NT2/D1 (cell line): ENCODE measurements at regions not wholly inside any gene's neighbourhood (a gene's known extent, or its start where the extent isn't known, plus 50 kb on each side); places are given as distances from the start of the nearest gene placed in this dataset.

Experiments used
- DNase-seq: peaks from one replicate; pipeline ENCODE4 v3.0.0-alpha.2; 2011; ENCODE audit warnings: low read depth, low spot score
- H3K27me3 ChIP-seq: 2 replicates; pipeline ENCODE4 v1.6.0; 2011; ENCODE audit warnings: mild to moderate bottlenecking; ENCODE audit not compliant: insufficient read length, insufficient read depth
- H3K36me3 ChIP-seq: 2 replicates; pipeline ENCODE4 v1.6.1; 2011; ENCODE audit warnings: mild to moderate bottlenecking, low read length, mixed read lengths; ENCODE audit not compliant: insufficient read depth, insufficient read length
- H3K4me1 ChIP-seq: 2 replicates; pipeline ENCODE4 v1.5.1; 2011; ENCODE audit not compliant: insufficient read depth, insufficient read length
- H3K4me3 ChIP-seq: 2 replicates; pipeline ENCODE4 v1.5.1; 2011; ENCODE audit warnings: low read depth; ENCODE audit not compliant: insufficient read length
- H3K9ac ChIP-seq: 2 replicates; pipeline ENCODE4 v1.6.0; 2011; ENCODE audit warnings: low read depth; ENCODE audit not compliant: insufficient read length
- H3K9me3 ChIP-seq: 2 replicates; pipeline ENCODE4 v1.5.1; 2011; ENCODE audit warnings: mild to moderate bottlenecking, low read length; ENCODE audit not compliant: insufficient read depth
- SUZ12 ChIP-seq: IDR thresholded peaks from 2 replicates; pipeline ENCODE4 v1.6.1; 2011; ENCODE audit not compliant: insufficient read length, insufficient read depth; ENCODE audit errors: extremely low read depth
- YY1 ChIP-seq: IDR thresholded peaks from 2 replicates; pipeline ENCODE4 v1.6.1; 2011; ENCODE audit not compliant: insufficient read length, insufficient read depth
- ZNF274 ChIP-seq: IDR thresholded peaks from 2 replicates; pipeline ENCODE4 v1.6.1; 2011; ENCODE audit warnings: mild to moderate bottlenecking, low read depth, low read length

DNA sequence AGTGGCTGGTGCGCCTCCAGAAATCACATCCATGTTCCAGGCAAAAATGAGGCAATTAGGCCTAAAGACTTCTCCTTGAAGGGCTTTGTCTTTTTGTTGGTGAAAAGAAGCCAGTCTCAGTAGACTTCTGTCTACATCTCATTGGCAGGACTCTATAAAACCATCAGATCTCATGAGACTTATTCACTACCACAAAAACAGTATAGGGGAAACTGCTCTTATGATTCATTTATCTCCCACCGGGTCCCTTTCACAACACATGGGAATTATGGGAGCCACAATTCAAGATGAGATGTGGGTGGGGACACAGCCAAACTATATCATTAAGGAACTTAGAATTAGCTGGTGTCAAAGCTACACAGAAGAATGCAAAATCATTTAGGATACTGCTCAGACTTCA, 77.7 kb upstream of the SNX2 start:
- Histone ChIP-seq H3K27me3 (no peaks in the 10 kb centered on the region), H3K4me1 (no peaks in the 10 kb centered on the region), H3K9me3 (no peaks in the 10 kb centered on the region), H3K4me3 (no peak overlapping the region), H3K36me3 (no peaks in the 10 kb centered on the region), H3K9ac (no peak overlapping the region)
- TF ChIP-seq SUZ12 (no peak), ZNF274 (no peak), YY1 (no peak)
- DNase-seq = no peak

GRCh38 chr5:122699201-122699600, 75.7 kb upstream of the SNX2 start:
- no peaks in the 10 kb centered on the region for H3K9me3 ChIP-seq
- H3K9ac ChIP-seq = no peak overlapping the region
- H3K36me3 ChIP-seq = no peaks in the 10 kb centered on the region
- no peak overlapping the region for H3K4me3 ChIP-seq
- H3K4me1 ChIP-seq = no peaks in the 10 kb centered on the region
- DNase-seq = no peak
- no peak for TF ChIP-seq YY1
- TF ChIP-seq SUZ12 = no peak
- no peak for TF ChIP-seq ZNF274
- H3K27me3 ChIP-seq = no peaks in the 10 kb centered on the region

DNA sequence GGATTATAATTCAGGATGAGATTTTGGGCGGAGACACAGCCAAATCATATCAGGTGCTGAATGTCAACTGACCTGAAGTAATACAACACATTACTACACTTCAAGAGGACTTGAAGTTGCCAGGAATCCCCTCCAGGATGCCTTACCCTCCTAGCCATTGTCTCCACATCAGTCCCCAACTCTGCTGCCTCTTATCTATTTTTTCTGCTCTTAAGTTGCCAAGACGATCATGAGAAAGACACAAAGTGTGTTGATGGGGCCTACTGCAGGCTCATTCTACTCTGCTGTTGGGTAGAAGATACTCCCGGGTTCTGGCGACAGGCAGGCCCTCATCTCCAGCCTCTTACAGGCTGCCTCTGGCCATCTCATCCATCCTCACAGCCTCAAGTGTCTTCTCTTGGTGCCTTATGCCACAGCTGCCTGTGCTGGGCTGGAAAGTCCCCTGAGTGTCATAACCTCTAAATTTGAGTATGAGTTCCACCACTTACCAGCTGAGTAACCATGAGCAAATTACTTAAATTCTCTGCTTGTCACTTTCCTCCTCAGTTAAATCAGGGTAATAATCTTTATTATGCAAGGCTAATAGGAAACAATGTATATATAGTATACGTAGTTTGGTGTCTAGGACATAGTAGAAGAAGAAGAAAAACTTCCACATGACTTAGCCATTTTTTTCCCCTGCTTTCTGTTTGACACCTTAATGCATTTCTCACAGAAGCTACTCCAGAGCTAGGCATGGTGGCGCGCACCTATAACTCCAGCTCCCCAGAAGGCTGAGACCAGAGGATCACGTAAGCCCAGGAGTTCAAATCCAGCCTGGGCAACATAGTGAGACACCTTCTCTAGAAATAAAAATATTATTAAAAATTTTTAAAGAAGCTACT, 73.0 kb upstream of the SNX2 start:
- H3K36me3 ChIP-seq = no peaks in the 10 kb centered on the region
- H3K9me3 ChIP-seq = no peaks in the 10 kb centered on the region
- TF ChIP-seq YY1 (no peak), SUZ12 (no peak), ZNF274 (no peak)
- H3K4me3 ChIP-seq = no peak overlapping the region
- no peaks in the 10 kb centered on the region for H3K4me1 ChIP-seq
- no peak overlapping the region for H3K9ac ChIP-seq
- no peak for DNase-seq
- H3K27me3 ChIP-seq = no peaks in the 10 kb centered on the region

GRCh38 chr5:122702524-122702875, 72.4 kb upstream of the SNX2 start:
- H3K9ac ChIP-seq = no peak overlapping the region
- no peaks in the 10 kb centered on the region for H3K9me3 ChIP-seq
- no peaks in the 10 kb centered on the region for H3K36me3 ChIP-seq
- no peaks in the 10 kb centered on the region for H3K4me1 ChIP-seq
- TF ChIP-seq SUZ12 (no peak), ZNF274 (no peak), YY1 (no peak)
- no peak for DNase-seq
- H3K27me3 ChIP-seq = no peaks in the 10 kb centered on the region
- H3K4me3 ChIP-seq = no peak overlapping the region

DNA sequence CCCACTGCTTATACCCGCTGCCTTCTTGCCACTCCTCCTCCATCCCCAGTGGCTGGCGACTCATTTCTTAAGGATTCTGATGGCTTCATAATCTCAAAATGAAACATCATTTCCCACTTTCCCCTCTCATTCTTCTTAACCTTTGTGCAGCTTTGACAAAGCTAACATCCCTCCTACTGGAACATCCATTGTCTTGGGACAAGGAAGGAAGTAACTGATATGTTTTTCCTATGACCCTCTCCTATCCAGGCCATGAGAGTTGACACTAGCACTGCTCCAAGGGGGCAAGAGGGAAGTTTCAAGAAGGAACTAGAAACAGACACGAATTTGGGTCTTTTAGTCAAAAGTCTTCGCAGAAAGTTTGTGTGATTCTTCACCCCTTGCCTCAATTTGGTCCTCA, 71.7 kb upstream of the SNX2 start:
- Histone ChIP-seq H3K4me3 (no peak overlapping the region), H3K9me3 (no peaks in the 10 kb centered on the region), H3K36me3 (no peaks in the 10 kb centered on the region), H3K27me3 (no peaks in the 10 kb centered on the region), H3K9ac (no peak overlapping the region), H3K4me1 (no peaks in the 10 kb centered on the region)
- no peak for DNase-seq
- TF ChIP-seq SUZ12 (no peak), YY1 (no peak), ZNF274 (no peak)

GRCh38 chr5:122704247-122705036, 70.4 kb upstream of the SNX2 start:
- Histone ChIP-seq H3K4me3 (no peak overlapping the region), H3K4me1 (no peaks in the 10 kb centered on the region), H3K9ac (no peak overlapping the region), H3K27me3 (no peaks in the 10 kb centered on the region), H3K36me3 (no peaks in the 10 kb centered on the region), H3K9me3 (no peaks in the 10 kb centered on the region)
- peak; percentile 13 for DNase-seq
- no peak for TF ChIP-seq ZNF274
- TF ChIP-seq SUZ12 = no peak
- no peak for TF ChIP-seq YY1

GRCh38 chr5:122705851-122706250, 69.0 kb upstream of the SNX2 start:
- Histone ChIP-seq H3K27me3 (no peaks in the 10 kb centered on the region), H3K9me3 (no peaks in the 10 kb centered on the region), H3K4me1 (no peaks in the 10 kb centered on the region), H3K36me3 (no peaks in the 10 kb centered on the region), H3K4me3 (no peak overlapping the region), H3K9ac (no peak overlapping the region)
- TF ChIP-seq ZNF274 = no peak
- no peak for TF ChIP-seq YY1
- no peak for TF ChIP-seq SUZ12
- no peak for DNase-seq
